Spleen (tissue), 7 donors: ENCODE measurements at regions not wholly inside any gene's neighbourhood (a gene's known extent, or its start where the extent isn't known, plus 50 kb on each side); places are given as distances from the start of the nearest gene placed in this dataset.

Experiments used
- POLR2A ChIP-seq, 3 donors: fragments of 450-650 bp; IDR thresholded peaks; one replicate each; pipeline ENCODE4 v1.5.1; 2017; ENCODE audit warnings: antibody characterized with exemption in 3 of 3, mild to moderate bottlenecking in 1 of 3
- POLR2AphosphoS5 ChIP-seq, 3 donors: sonication (generic); formaldehyde crosslinking; IDR thresholded peaks; one replicate each; pipeline ENCODE4 v1.5.1; 2017; ENCODE audit warnings: antibody characterized with exemption in 3 of 3
- TF ChIP-seq, protein P1 (sequence below), 11 experiments: fragments of 200-600 bp in 7 of 11; fragments of 450-650 bp in 4 of 11; sonication (generic) in 4 of 11; IDR thresholded peaks in 8 of 11; conservative IDR thresholded peaks in 3 of 11; 1 replicate in 7 of 11; 2 replicates in 4 of 11; pipeline versions ENCODE4 v1.4.0 to v1.8.0; 2016 to 2021; ENCODE audit warnings: antibody characterized with exemption in 11 of 11, inconsistent platforms in 4 of 11, mild to moderate bottlenecking in 1 of 11
- donor health status: DM: no; HTN: no; CAD: no; lungs with moderate emphysema.
- donor health status: DM: no; HTN: no; CAD: no.
- donor health status: DM: no; HTN: no; CAD: no.

GRCh38 chr16:54594601-54595391 lies 308.2 kb upstream of the IRX3 start:
- no peak for TF ChIP-seq POLR2A (IDR thresholded peaks at IDR 0.05)
- TF ChIP-seq, protein P1, sequence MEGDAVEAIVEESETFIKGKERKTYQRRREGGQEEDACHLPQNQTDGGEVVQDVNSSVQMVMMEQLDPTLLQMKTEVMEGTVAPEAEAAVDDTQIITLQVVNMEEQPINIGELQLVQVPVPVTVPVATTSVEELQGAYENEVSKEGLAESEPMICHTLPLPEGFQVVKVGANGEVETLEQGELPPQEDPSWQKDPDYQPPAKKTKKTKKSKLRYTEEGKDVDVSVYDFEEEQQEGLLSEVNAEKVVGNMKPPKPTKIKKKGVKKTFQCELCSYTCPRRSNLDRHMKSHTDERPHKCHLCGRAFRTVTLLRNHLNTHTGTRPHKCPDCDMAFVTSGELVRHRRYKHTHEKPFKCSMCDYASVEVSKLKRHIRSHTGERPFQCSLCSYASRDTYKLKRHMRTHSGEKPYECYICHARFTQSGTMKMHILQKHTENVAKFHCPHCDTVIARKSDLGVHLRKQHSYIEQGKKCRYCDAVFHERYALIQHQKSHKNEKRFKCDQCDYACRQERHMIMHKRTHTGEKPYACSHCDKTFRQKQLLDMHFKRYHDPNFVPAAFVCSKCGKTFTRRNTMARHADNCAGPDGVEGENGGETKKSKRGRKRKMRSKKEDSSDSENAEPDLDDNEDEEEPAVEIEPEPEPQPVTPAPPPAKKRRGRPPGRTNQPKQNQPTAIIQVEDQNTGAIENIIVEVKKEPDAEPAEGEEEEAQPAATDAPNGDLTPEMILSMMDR (IDR thresholded peaks at IDR 0.05 in 8 of 11, conservative IDR thresholded peaks at IDR 0.05 in 3 of 11): no peak
- TF ChIP-seq POLR2AphosphoS5 (IDR thresholded peaks at IDR 0.05): no peak
